GM21447 (cell line): ENCODE measurements at regions not wholly inside any gene's neighbourhood (a gene's known extent, or its start where the extent isn't known, plus 50 kb on each side); places are given as distances from the start of the nearest gene placed in this dataset.
"Not testable (repeated sequence)": the region's sequence is repeated elsewhere in the genome, so short reads cannot be mapped to it uniquely, and the experiment has no call there.

Experiments used
- ATAC-seq: cut with Tn5 transposase; IDR thresholded peaks from one replicate; pipeline ENCODE4 v1.9.1; 2021; ENCODE audit not compliant: unreplicated experiment

- ATAC-seq = no peak
These were observed 175.0 kb downstream of the FAM43A start for GRCh38 chr3:194860725-194861124.

- no peak for ATAC-seq
These were observed 175.7 kb downstream of the FAM43A start for GRCh38 chr3:194861375-194861774.

GRCh38 chr3:194865061-194865460, 179.4 kb downstream of the FAM43A start:
- no peak for ATAC-seq

- ATAC-seq = no peak
These were observed 179.9 kb downstream of the FAM43A start for GRCh38 chr3:194865615-194866014.

GRCh38 chr3:194866236-194866635, 180.6 kb downstream of the FAM43A start:
- ATAC-seq = no peak

- ATAC-seq = no peak
These were observed 181.7 kb downstream of the FAM43A start for GRCh38 chr3:194867270-194867983.

- ATAC-seq = no peak
These were observed 183.1 kb downstream of the FAM43A start for GRCh38 chr3:194868831-194869230.

- ATAC-seq = no peak
These were observed 183.9 kb downstream of the FAM43A start for GRCh38 chr3:194869482-194870169.

- no peak for ATAC-seq
These were observed 184.9 kb downstream of the FAM43A start for GRCh38 chr3:194870394-194871110.

GRCh38 chr3:194871143-194871863, 185.6 kb downstream of the FAM43A start:
- no peak for ATAC-seq

- no peak for ATAC-seq
These were observed 186.4 kb downstream of the FAM43A start for GRCh38 chr3:194871864-194872668.

- no peak for ATAC-seq
These were observed 186.9 kb downstream of the FAM43A start for GRCh38 chr3:194872669-194872977.

- ATAC-seq = not testable (repeated sequence)
These were observed 187.8 kb downstream of the FAM43A start for GRCh38 chr3:194873474-194873873.

- no peak for ATAC-seq
These were observed 188.5 kb downstream of the FAM43A start for GRCh38 chr3:194874206-194874605.

GRCh38 chr3:194874783-194875182, 189.1 kb downstream of the FAM43A start:
- no peak for ATAC-seq

- ATAC-seq = no peak
These were observed 190.1 kb downstream of the FAM43A start for GRCh38 chr3:194875581-194876402.

- no peak for ATAC-seq
These were observed 190.9 kb downstream of the FAM43A start for GRCh38 chr3:194876403-194877095.

- no peak for ATAC-seq
These were observed 191.8 kb downstream of the FAM43A start for GRCh38 chr3:194877291-194878119.
